ENCODE measurements at regions not wholly inside any gene's neighbourhood (a gene's known extent, or its start where the extent isn't known, plus 50 kb on each side); places are given as distances from the start of the nearest gene placed in this dataset.

DNA sequence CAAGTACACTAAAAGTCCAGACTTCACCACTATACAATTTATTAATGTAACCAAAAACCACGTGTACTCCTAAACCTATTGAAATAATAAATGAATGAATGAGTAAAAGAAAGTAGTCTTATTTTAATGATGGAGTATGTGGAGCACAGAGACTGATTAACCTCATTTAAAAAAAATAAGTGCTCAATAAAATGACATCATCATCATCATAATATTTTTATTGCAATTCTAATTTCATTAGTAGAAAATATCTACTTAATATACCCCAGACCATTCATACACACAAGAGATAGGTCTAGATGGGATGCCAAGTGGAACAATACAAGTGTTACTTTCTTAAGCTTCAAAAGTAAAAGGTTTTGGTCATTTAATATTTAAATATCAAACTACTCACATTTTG is 133.1 kb downstream of the ASB9 start:
- H3K27me3 ChIP-seq (ENCODE audit: insufficient read depth, low read length, poor library complexity, severe bottlenecking), result no peaks in the 10 kb centered on the region
- H2AFZ ChIP-seq (ENCODE audit: low read length), result no peak overlapping the region

DNA sequence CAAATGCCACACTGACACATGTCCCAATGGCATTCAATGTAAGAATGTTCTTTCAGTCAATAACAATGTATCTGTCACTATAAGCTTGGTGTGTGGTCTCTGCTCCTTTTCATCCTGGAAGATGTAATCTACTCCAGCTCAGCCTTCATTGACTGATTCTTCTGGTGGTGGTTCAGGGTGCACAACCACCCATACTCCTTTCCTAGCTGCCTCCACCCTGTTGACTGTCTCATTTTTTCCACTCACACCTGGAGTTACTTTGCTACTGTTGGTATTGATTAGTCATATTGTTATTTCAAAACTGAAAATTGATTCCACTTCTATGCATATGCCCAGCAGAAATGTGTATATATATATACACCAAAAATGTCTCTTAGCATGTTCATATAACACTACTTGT is 140.5 kb downstream of the ASB9 start:
- Histone ChIP-seq H3K36me3 (ENCODE audit: insufficient read depth, low read length) (no peaks in the 10 kb centered on the region), H3K4me3 (ENCODE audit: low read length, poor library complexity, severe bottlenecking) (no peak overlapping the region), H3K27me3 (ENCODE audit: insufficient read depth, low read length, poor library complexity, severe bottlenecking) (no peaks in the 10 kb centered on the region), H3K4me2 (ENCODE audit: low read depth, low read length, poor library complexity, severe bottlenecking) (no peak overlapping the region), H3K79me2 (ENCODE audit: insufficient read depth, low read length) (no peaks in the 10 kb centered on the region), H3K4me1 (ENCODE audit: insufficient read depth, low read length, poor library complexity, severe bottlenecking) (no peaks in the 10 kb centered on the region), H4K20me1 (ENCODE audit: insufficient read depth, low read length, poor library complexity, severe bottlenecking) (no peaks in the 10 kb centered on the region), H3K9ac (ENCODE audit: low read depth, low read length, poor library complexity, severe bottlenecking) (no peak overlapping the region), H2AFZ (ENCODE audit: low read length) (no peak overlapping the region), H3K9me2 (replicated peaks; ENCODE audit: low read depth, low read length) (no peaks in the 10 kb centered on the region), H3F3A (ENCODE audit: low read depth) (no peaks in the 10 kb centered on the region), H3K9me3 (ENCODE audit: insufficient read depth, low read depth, low read length) (no peaks in the 10 kb centered on the region)
- TF ChIP-seq, protein P1, sequence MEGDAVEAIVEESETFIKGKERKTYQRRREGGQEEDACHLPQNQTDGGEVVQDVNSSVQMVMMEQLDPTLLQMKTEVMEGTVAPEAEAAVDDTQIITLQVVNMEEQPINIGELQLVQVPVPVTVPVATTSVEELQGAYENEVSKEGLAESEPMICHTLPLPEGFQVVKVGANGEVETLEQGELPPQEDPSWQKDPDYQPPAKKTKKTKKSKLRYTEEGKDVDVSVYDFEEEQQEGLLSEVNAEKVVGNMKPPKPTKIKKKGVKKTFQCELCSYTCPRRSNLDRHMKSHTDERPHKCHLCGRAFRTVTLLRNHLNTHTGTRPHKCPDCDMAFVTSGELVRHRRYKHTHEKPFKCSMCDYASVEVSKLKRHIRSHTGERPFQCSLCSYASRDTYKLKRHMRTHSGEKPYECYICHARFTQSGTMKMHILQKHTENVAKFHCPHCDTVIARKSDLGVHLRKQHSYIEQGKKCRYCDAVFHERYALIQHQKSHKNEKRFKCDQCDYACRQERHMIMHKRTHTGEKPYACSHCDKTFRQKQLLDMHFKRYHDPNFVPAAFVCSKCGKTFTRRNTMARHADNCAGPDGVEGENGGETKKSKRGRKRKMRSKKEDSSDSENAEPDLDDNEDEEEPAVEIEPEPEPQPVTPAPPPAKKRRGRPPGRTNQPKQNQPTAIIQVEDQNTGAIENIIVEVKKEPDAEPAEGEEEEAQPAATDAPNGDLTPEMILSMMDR (conservative IDR thresholded peaks at IDR 0.05; ENCODE audit: low read length), result no peak
- TF ChIP-seq EZH2phosphoT487 (IDR thresholded peaks at IDR 0.05; ENCODE audit: borderline replicate concordance), result no peak

More for the DNA sequence above, 133.1 kb downstream of the ASB9 start:
- Histone ChIP-seq H3K4me2 (ENCODE audit: low read depth, low read length, poor library complexity, severe bottlenecking) (no peak overlapping the region), H3K4me1 (ENCODE audit: insufficient read depth, low read length, poor library complexity, severe bottlenecking) (no peaks in the 10 kb centered on the region), H3F3A (ENCODE audit: low read depth) (no peaks in the 10 kb centered on the region), H4K20me1 (ENCODE audit: insufficient read depth, low read length, poor library complexity, severe bottlenecking) (no peaks in the 10 kb centered on the region), H3K36me3 (ENCODE audit: insufficient read depth, low read length) (no peaks in the 10 kb centered on the region), H3K9me3 (ENCODE audit: insufficient read depth, low read depth, low read length) (no peaks in the 10 kb centered on the region), H3K9ac (ENCODE audit: low read depth, low read length, poor library complexity, severe bottlenecking) (no peak overlapping the region), H3K4me3 (ENCODE audit: low read length, poor library complexity, severe bottlenecking) (no peak overlapping the region), H3K9me2 (replicated peaks; ENCODE audit: low read depth, low read length) (no peaks in the 10 kb centered on the region), H3K79me2 (ENCODE audit: insufficient read depth, low read length) (no peaks in the 10 kb centered on the region)
- TF ChIP-seq, protein P1 (conservative IDR thresholded peaks at IDR 0.05; ENCODE audit: low read length), result no peak
- no peak for TF ChIP-seq EZH2phosphoT487 (IDR thresholded peaks at IDR 0.05; ENCODE audit: borderline replicate concordance)

DNA sequence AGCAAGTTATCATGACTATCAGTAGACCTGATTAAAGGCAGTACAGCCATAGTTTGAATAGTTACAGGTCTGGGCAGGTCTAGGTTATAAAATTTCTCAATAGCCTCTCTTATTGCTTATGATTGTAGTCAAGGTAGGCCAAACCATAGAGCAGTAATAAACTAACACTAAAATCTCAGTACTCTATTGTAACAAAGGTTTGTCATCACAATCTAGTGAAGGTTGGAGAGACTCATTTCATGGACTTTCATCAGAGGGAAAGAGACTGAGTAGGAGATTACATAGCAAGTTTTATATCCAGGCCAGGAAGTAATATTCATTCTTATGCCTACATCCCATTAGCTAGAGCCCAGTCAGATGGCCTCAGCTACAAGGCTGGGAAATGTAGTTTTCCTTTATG is 141.0 kb downstream of the ASB9 start:
- Histone ChIP-seq H3K4me3 (ENCODE audit: low read length, poor library complexity, severe bottlenecking) (no peak overlapping the region), H3K4me1 (ENCODE audit: insufficient read depth, low read length, poor library complexity, severe bottlenecking) (no peaks in the 10 kb centered on the region), H3K9me2 (replicated peaks; ENCODE audit: low read depth, low read length) (no peaks in the 10 kb centered on the region), H3K9ac (ENCODE audit: low read depth, low read length, poor library complexity, severe bottlenecking) (no peak overlapping the region), H3K79me2 (ENCODE audit: insufficient read depth, low read length) (no peaks in the 10 kb centered on the region), H4K20me1 (ENCODE audit: insufficient read depth, low read length, poor library complexity, severe bottlenecking) (no peaks in the 10 kb centered on the region), H3K27me3 (ENCODE audit: insufficient read depth, low read length, poor library complexity, severe bottlenecking) (no peaks in the 10 kb centered on the region), H3K9me3 (ENCODE audit: insufficient read depth, low read depth, low read length) (no peaks in the 10 kb centered on the region), H2AFZ (ENCODE audit: low read length) (no peak overlapping the region), H3K36me3 (ENCODE audit: insufficient read depth, low read length) (no peaks in the 10 kb centered on the region), H3F3A (ENCODE audit: low read depth) (no peaks in the 10 kb centered on the region), H3K4me2 (ENCODE audit: low read depth, low read length, poor library complexity, severe bottlenecking) (no peak overlapping the region)
- TF ChIP-seq EZH2phosphoT487 (IDR thresholded peaks at IDR 0.05; ENCODE audit: borderline replicate concordance), result no peak
- TF ChIP-seq, protein P1 (conservative IDR thresholded peaks at IDR 0.05; ENCODE audit: low read length), result no peak

All from Loucy (cell line).